Activated CD8-positive, alpha-beta T cell treated with anti-CD3 and anti-CD28 coated beads, Interleukin-2, amount 10 ng/mL, durations not matched to agents 7 days and 5 days (primary cell): ENCODE measurements at regions not wholly inside any gene's neighbourhood (a gene's known extent, or its start where the extent isn't known, plus 50 kb on each side); places are given as distances from the start of the nearest gene placed in this dataset.

ENCODE experiments used
- ATAC-seq: fragments of 150-1000 bp; cut with Tn5 transposase; one replicate; pipeline ENCODE4 v1.10.0; 2021; ENCODE audit warnings: moderate library complexity
- CTCF ChIA-PET: fragments of 350-600 bp; sonication (Branson Sonifier 250); formaldehyde crosslinking; loops from one replicate; lab custom pipeline; 2021; ENCODE audit warnings: antibody characterized with exemption; lab: Charles Lee
- POLR2A ChIA-PET: fragments of 350-600 bp; sonication (Branson Sonifier 250); formaldehyde crosslinking; loops from one replicate; lab custom pipeline; 2021; ENCODE audit warnings: antibody characterized with exemption; lab: Charles Lee
- DNase-seq: peaks from one replicate; pipeline ENCODE4 v3.0.0-alpha.2; 2020
- H3K27ac Mint-ChIP-seq: one replicate; pipeline ENCODE4 v1.8.0; 2021; ENCODE audit warnings: mild to moderate bottlenecking, mixed read lengths
- H3K27me3 Mint-ChIP-seq: one replicate; pipeline ENCODE4 v1.8.0; 2021; ENCODE audit warnings: low read depth, mixed read lengths
- H3K36me3 Mint-ChIP-seq: one replicate; pipeline ENCODE4 v1.8.0; 2021; ENCODE audit warnings: low read depth, mixed read lengths
- H3K4me1 Mint-ChIP-seq: one replicate; pipeline ENCODE4 v1.8.0; 2021; ENCODE audit warnings: low read depth, mixed read lengths
- H3K4me3 Mint-ChIP-seq: one replicate; pipeline ENCODE4 v1.8.0; 2021; ENCODE audit warnings: mild to moderate bottlenecking, mixed read lengths
- H3K9me3 Mint-ChIP-seq: one replicate; pipeline ENCODE4 v1.8.0; 2022; ENCODE audit warnings: mixed read lengths; ENCODE audit not compliant: insufficient read depth

DNA sequence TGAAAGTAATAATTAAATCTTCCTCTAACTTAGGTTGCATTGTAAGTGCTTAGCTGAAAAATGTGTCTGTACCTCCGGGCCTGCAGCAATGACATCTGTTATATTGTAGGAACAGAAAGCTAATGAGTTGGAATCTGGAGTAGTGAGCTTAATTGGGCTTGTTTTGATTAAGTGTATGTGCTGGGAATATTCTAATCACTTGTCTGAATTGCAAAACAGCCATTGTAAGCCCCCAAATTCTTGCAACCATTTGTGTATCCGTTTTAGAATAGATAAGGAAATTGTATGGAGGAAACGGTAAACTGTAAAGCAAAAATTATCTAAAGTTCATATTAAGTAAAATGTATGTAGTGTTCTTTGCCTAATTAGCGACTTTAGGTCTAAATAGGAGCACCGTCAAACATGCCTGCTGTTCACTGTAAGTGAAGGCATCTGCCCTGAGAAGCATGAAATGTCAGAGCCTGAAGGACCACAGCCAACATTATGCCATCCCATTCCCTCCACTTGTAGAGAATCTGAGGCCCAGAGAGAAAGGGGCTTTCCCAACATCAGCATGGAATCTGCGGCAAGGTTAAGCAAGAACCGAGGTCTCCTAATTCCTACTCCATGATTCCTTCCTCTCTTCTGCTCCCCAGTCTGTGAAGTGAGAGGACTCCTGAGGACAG lies 466.4 kb downstream of the TDRD15 start:
- Mint-ChIP-seq H3K4me1 (no peaks in the 10 kb centered on the region), H3K9me3 (no peaks in the 10 kb centered on the region), H3K36me3 (no peaks in the 10 kb centered on the region), H3K4me3 (no peak overlapping the region), H3K27ac (no peak overlapping the region), H3K27me3 (no peaks in the 10 kb centered on the region)
- ChIA-PET POLR2A (no interaction called here), CTCF (no interaction called here)
- ATAC-seq, result no peak
- DNase-seq, result no peak

DNA sequence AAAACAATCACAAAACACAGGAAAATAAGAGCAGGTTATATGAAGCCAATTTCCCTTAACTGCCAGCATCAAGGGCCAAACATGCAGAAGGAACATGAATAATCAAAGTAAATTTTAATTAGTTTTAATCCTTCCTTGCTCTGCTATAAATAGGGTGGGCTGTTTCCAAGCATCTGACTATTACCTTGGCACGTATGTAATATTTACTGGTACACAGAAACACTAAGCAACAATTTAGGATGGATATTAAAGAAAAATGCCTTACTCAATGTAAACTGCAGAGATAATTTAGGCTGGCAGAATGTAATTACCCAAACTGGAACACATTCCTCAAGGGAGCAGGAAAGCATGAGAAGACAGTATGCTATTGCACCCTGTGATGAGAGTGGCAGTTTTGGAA lies 468.2 kb downstream of the TDRD15 start:
- H3K4me1 Mint-ChIP-seq, result no peaks in the 10 kb centered on the region
- no peaks in the 10 kb centered on the region for H3K36me3 Mint-ChIP-seq
- CTCF ChIA-PET, result no interaction called here
- POLR2A ChIA-PET, result no interaction called here
- H3K9me3 Mint-ChIP-seq, result no peaks in the 10 kb centered on the region
- no peak overlapping the region for H3K4me3 Mint-ChIP-seq
- no peaks in the 10 kb centered on the region for H3K27me3 Mint-ChIP-seq
- ATAC-seq (no peak), DNase-seq (no peak)
- H3K27ac Mint-ChIP-seq, result no peak overlapping the region

GRCh38 chr2:21599417-21599816 lies 475.6 kb downstream of the TDRD15 start:
- DNase-seq (no peak), ATAC-seq (no peak)
- CTCF ChIA-PET, result no interaction called here
- no peaks in the 10 kb centered on the region for H3K9me3 Mint-ChIP-seq
- H3K4me3 Mint-ChIP-seq, result no peak overlapping the region
- no peaks in the 10 kb centered on the region for H3K36me3 Mint-ChIP-seq
- POLR2A ChIA-PET, result no interaction called here
- no peaks in the 10 kb centered on the region for H3K4me1 Mint-ChIP-seq
- H3K27ac Mint-ChIP-seq, result no peak overlapping the region
- no peaks in the 10 kb centered on the region for H3K27me3 Mint-ChIP-seq

DNA sequence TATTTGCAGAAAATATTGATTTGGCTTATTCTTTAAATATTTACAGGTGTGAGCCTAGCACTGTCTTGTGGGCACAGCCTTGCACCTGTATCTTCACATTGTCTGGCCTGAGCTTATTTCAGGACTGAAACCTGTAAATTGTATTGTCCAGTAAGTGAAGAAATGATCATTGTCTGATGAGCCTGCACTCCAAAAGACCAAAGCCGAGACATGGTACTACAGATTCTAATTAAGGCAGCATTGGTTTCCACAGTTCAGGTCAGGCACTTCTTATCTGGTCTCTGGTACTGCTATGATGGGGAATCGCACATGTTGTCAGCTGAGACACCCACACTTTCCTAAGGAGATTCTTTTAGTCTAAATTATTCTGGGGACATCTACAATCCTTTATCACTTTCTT lies 479.0 kb downstream of the TDRD15 start:
- ChIA-PET CTCF (no interaction called here), POLR2A (no interaction called here)
- DNase-seq (no peak), ATAC-seq (no peak)
- no peaks in the 10 kb centered on the region for H3K9me3 Mint-ChIP-seq
- H3K36me3 Mint-ChIP-seq, result no peaks in the 10 kb centered on the region
- H3K27me3 Mint-ChIP-seq, result no peaks in the 10 kb centered on the region
- H3K4me3 Mint-ChIP-seq, result no peak overlapping the region
- H3K4me1 Mint-ChIP-seq, result no peaks in the 10 kb centered on the region
- no peak overlapping the region for H3K27ac Mint-ChIP-seq

DNA sequence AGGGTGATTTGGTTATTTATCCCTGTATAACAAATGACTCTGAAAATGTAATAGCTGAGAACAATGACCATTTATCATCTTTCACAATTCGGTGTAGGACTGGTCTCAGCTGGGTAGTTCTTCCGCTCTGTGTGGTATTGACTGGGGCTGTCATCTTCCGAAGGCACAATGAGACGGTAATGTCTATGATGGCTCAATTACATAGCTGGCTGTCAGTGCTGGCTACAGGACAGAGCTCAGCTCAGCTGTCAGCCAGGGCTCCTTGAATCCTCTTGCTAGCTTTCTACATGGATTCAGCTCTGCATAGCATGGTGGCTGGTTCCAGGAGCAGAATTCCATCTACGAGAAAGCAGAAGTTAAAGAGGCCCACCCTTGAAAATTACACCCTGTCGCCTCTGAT lies 483.8 kb downstream of the TDRD15 start:
- DNase-seq (no peak), ATAC-seq (no peak)
- POLR2A ChIA-PET, result no interaction called here
- H3K27ac Mint-ChIP-seq, result no peak overlapping the region
- H3K9me3 Mint-ChIP-seq, result no peaks in the 10 kb centered on the region
- no peaks in the 10 kb centered on the region for H3K4me1 Mint-ChIP-seq
- H3K27me3 Mint-ChIP-seq, result no peaks in the 10 kb centered on the region
- no peak overlapping the region for H3K4me3 Mint-ChIP-seq
- CTCF ChIA-PET, result no interaction called here
- H3K36me3 Mint-ChIP-seq, result no peaks in the 10 kb centered on the region

DNA sequence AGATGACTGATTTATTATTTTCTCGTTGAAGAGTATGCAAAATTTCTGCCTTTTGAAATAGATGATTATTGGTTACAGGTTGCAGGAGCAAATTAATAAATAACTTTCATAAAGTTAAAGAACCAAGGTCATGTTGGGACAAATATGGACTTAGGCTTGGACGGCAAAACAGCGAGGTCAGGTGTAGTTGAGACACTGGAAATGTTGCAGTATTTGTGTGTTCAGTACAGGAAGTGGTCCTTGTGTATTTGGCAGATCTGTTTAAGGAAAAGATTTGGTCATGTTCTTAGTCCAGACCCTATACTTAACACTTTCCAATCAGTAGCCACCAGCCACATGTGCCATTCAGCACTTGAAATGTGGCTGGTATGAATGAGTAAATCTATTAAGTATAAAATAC lies 486.5 kb downstream of the TDRD15 start:
- H3K4me3 Mint-ChIP-seq, result no peak overlapping the region
- H3K36me3 Mint-ChIP-seq, result no peaks in the 10 kb centered on the region
- H3K4me1 Mint-ChIP-seq, result no peaks in the 10 kb centered on the region
- no peak overlapping the region for H3K27ac Mint-ChIP-seq
- no peaks in the 10 kb centered on the region for H3K9me3 Mint-ChIP-seq
- H3K27me3 Mint-ChIP-seq, result no peaks in the 10 kb centered on the region
- DNase-seq (no peak), ATAC-seq (no peak)
- ChIA-PET CTCF (no interaction called here), POLR2A (no interaction called here)

- no peak overlapping the region for H3K4me3 Mint-ChIP-seq
- ChIA-PET CTCF (no interaction called here), POLR2A (no interaction called here)
- DNase-seq (no peak), ATAC-seq (no peak)
- no peak overlapping the region for H3K27ac Mint-ChIP-seq
- no peaks in the 10 kb centered on the region for H3K27me3 Mint-ChIP-seq
- H3K36me3 Mint-ChIP-seq, result no peaks in the 10 kb centered on the region
- peaks cover 5% of the 10 kb centered on the region for H3K9me3 Mint-ChIP-seq
- H3K4me1 Mint-ChIP-seq, result no peaks in the 10 kb centered on the region
Observed at GRCh38 chr2:21617885-21618434, 494.2 kb downstream of the TDRD15 start.

- no peaks in the 10 kb centered on the region for H3K27me3 Mint-ChIP-seq
- no peak overlapping the region for H3K4me3 Mint-ChIP-seq
- DNase-seq (no peak), ATAC-seq (no peak)
- H3K27ac Mint-ChIP-seq, result no peak overlapping the region
- H3K36me3 Mint-ChIP-seq, result no peaks in the 10 kb centered on the region
- CTCF ChIA-PET, result no interaction called here
- peaks cover 5% of the 10 kb centered on the region for H3K9me3 Mint-ChIP-seq
- no peaks in the 10 kb centered on the region for H3K4me1 Mint-ChIP-seq
- POLR2A ChIA-PET, result no interaction called here
Observed at GRCh38 chr2:21620771-21621170, 497.0 kb downstream of the TDRD15 start.

DNA sequence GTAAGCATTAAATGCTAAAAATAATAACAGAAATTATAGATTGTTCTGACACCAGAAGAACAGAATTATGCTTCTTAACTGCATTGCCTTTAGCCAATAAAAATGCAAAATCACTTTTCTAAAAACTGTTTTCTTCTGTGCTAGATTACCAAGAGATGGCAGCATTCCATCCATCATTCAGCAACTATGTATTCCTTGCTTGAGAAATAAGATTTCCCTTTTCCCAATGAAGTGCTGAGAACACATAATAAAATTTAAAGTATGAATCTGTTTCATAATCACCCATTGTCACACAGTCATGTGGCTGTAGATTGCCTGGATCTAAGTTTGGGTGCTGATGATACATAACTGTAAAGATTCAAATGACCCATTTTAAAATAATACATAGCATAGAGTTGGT lies 504.2 kb downstream of the TDRD15 start:
- Mint-ChIP-seq H3K27me3 (no peaks in the 10 kb centered on the region), H3K36me3 (no peaks in the 10 kb centered on the region), H3K4me1 (no peaks in the 10 kb centered on the region), H3K27ac (no peak overlapping the region), H3K9me3 (peaks cover 5% of the 10 kb centered on the region), H3K4me3 (no peak overlapping the region)
- ATAC-seq (no peak), DNase-seq (no peak)
- ChIA-PET POLR2A (no interaction called here), CTCF (no interaction called here)

GRCh38 chr2:21633015-21633414 lies 509.2 kb downstream of the TDRD15 start:
- Mint-ChIP-seq H3K4me3 (no peak overlapping the region), H3K27ac (no peak overlapping the region), H3K27me3 (no peaks in the 10 kb centered on the region), H3K4me1 (no peaks in the 10 kb centered on the region), H3K9me3 (no peaks in the 10 kb centered on the region), H3K36me3 (no peaks in the 10 kb centered on the region)
- ChIA-PET POLR2A (no interaction called here), CTCF (no interaction called here)
- ATAC-seq (no peak), DNase-seq (no peak)

DNA sequence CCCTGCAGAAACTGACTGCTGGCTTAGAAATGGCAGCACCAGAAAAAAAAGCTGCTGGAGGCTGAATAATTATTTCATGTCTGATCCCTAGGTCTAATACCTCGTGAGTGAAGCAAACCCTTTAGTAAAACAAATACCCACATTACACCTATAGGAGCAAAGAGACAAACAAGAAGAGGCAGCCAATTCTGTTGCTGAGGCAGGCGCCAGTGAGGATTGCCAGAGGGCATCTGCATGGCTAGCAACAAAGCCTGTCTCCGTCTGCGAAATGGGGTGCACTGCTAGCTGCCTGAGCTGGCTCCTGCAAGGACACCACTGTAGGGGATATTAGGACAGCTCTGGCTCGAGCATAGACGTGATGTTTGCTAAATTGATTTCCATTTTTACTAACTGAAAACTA lies 509.7 kb downstream of the TDRD15 start:
- ChIA-PET CTCF (no interaction called here), POLR2A (no interaction called here)
- Mint-ChIP-seq H3K27me3 (no peaks in the 10 kb centered on the region), H3K4me1 (no peaks in the 10 kb centered on the region), H3K36me3 (no peaks in the 10 kb centered on the region), H3K9me3 (no peaks in the 10 kb centered on the region), H3K27ac (no peak overlapping the region), H3K4me3 (no peak overlapping the region)
- no peak for ATAC-seq
- no peak for DNase-seq

- H3K9me3 Mint-ChIP-seq, result no peaks in the 10 kb centered on the region
- no peaks in the 10 kb centered on the region for H3K36me3 Mint-ChIP-seq
- POLR2A ChIA-PET, result no interaction called here
- H3K4me1 Mint-ChIP-seq, result no peaks in the 10 kb centered on the region
- no peak overlapping the region for H3K27ac Mint-ChIP-seq
- no peaks in the 10 kb centered on the region for H3K27me3 Mint-ChIP-seq
- DNase-seq (no peak), ATAC-seq (no peak)
- CTCF ChIA-PET, result no interaction called here
- H3K4me3 Mint-ChIP-seq, result no peak overlapping the region
Observed at GRCh38 chr2:21633911-21634310, 510.1 kb downstream of the TDRD15 start.

DNA sequence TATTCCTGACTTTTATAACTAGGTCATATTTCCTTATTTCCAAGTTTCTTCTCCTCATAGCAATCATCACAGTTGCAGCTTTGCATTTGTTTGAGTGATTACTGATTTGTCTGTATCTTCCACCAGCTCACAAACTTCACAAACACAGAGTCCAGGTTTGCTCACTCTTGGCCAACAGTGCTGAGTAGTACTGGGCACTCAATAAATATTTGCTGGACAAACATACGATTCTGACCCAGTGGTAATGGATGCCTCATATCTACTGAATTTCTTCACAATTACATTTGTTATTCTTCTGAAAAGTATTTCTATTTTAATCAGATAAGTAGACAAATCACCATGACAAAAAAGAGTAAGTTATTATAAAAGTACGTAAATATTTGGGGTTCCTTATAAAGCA lies 516.3 kb downstream of the TDRD15 start:
- DNase-seq (no peak), ATAC-seq (no peak)
- ChIA-PET POLR2A (no interaction called here), CTCF (no interaction called here)
- H3K27ac Mint-ChIP-seq, result no peak overlapping the region
- H3K36me3 Mint-ChIP-seq, result no peaks in the 10 kb centered on the region
- H3K4me3 Mint-ChIP-seq, result no peak overlapping the region
- H3K27me3 Mint-ChIP-seq, result no peaks in the 10 kb centered on the region
- H3K4me1 Mint-ChIP-seq, result no peaks in the 10 kb centered on the region
- no peaks in the 10 kb centered on the region for H3K9me3 Mint-ChIP-seq
